Trophoblast cell (in vitro differentiated cells and primary cell): ENCODE measurements at regions not wholly inside any gene's neighbourhood (a gene's known extent, or its start where the extent isn't known, plus 50 kb on each side); places are given as distances from the start of the nearest gene placed in this dataset.

Experiments used
- DNase-seq, 2 donors: peaks; one replicate each; pipeline ENCODE4 v3.0.0-alpha.2; 2016
- H2AFZ ChIP-seq: 2 replicates; pipeline ENCODE4 v1.6.1; 2013; ENCODE audit warnings: low read length, moderate library complexity, mild to moderate bottlenecking; ENCODE audit not compliant: insufficient read depth, poor library complexity
- H2AK5ac ChIP-seq: 2 replicates; pipeline ENCODE4 v1.6.1; 2013; ENCODE audit warnings: mild to moderate bottlenecking, low read length
- H2BK120ac ChIP-seq: 2 replicates; pipeline ENCODE4 v1.6.1; 2013; ENCODE audit warnings: low read length, mild to moderate bottlenecking, moderate library complexity; ENCODE audit not compliant: insufficient read depth, poor library complexity
- H2BK12ac ChIP-seq: 2 replicates; pipeline ENCODE4 v1.6.1; 2013; ENCODE audit warnings: mild to moderate bottlenecking, low read length, moderate library complexity
- H2BK5ac ChIP-seq: 2 replicates; pipeline ENCODE4 v1.6.1; 2013; ENCODE audit warnings: low read length, low read depth, moderate library complexity, mild to moderate bottlenecking; ENCODE audit not compliant: poor library complexity
- H3K14ac ChIP-seq: 2 replicates; pipeline ENCODE4 v1.6.1; 2013; ENCODE audit warnings: mild to moderate bottlenecking, low read length
- H3K18ac ChIP-seq: 2 replicates; pipeline ENCODE4 v1.6.1; 2013; ENCODE audit warnings: mild to moderate bottlenecking, low read length
- H3K23ac ChIP-seq: 2 replicates; pipeline ENCODE4 v1.6.1; 2013; ENCODE audit warnings: low read length
- H3K27ac ChIP-seq: 2 replicates; pipeline ENCODE4 v1.5.1; 2013; ENCODE audit warnings: low read depth, mild to moderate bottlenecking, inconsistent platforms, low read length, moderate library complexity
- H3K27me3 ChIP-seq: 2 replicates; pipeline ENCODE4 v1.6.1; 2013; ENCODE audit warnings: inconsistent platforms, mild to moderate bottlenecking, low read length, moderate library complexity; ENCODE audit not compliant: insufficient read depth
- H3K36me3 ChIP-seq, 2 experiments: 1 replicate in 1 of 2; 2 replicates in 1 of 2; pipeline ENCODE4 v1.6.1; 2013; ENCODE audit warnings: low read length in 2 of 2, mild to moderate bottlenecking in 2 of 2, moderate library complexity in 1 of 2; ENCODE audit not compliant: insufficient read depth in 2 of 2, control insufficient read depth in 1 of 2
- H3K4ac ChIP-seq: 2 replicates; pipeline ENCODE4 v1.6.1; 2013; ENCODE audit warnings: low read depth, mild to moderate bottlenecking, low read length, moderate library complexity
- H3K4me1 ChIP-seq, 2 experiments: 1 replicate in 1 of 2; 2 replicates in 1 of 2; pipeline ENCODE4 v1.6.1; 2013; ENCODE audit warnings: low read length in 2 of 2, mild to moderate bottlenecking in 2 of 2, moderate library complexity in 1 of 2; ENCODE audit not compliant: insufficient read depth in 2 of 2, control insufficient read depth in 1 of 2
- H3K4me2 ChIP-seq: 2 replicates; pipeline ENCODE4 v1.6.1; 2013; ENCODE audit warnings: inconsistent platforms, mild to moderate bottlenecking, low read length, moderate library complexity
- H3K4me3 ChIP-seq: 2 replicates; pipeline ENCODE4 v1.5.1; 2013; ENCODE audit warnings: mild to moderate bottlenecking, low read depth, low read length, inconsistent platforms
- H3K79me1 ChIP-seq: one replicate; pipeline ENCODE4 v1.6.1; 2013; ENCODE audit warnings: low read length
- H3K79me2 ChIP-seq: 2 replicates; pipeline ENCODE4 v1.6.1; 2013; ENCODE audit warnings: low read length, mild to moderate bottlenecking; ENCODE audit not compliant: control insufficient read depth, insufficient read depth, poor library complexity
- H3K9ac ChIP-seq: 2 replicates; pipeline ENCODE4 v1.6.1; 2013; ENCODE audit warnings: mild to moderate bottlenecking, low read length
- H3K9me3 ChIP-seq: 2 replicates; pipeline ENCODE4 v1.6.1; 2013; ENCODE audit warnings: low read depth, mild to moderate bottlenecking, control low read depth, inconsistent platforms, low read length; ENCODE audit not compliant: insufficient read depth
- H4K12ac ChIP-seq: 2 replicates; pipeline ENCODE4 v1.6.1; 2013; ENCODE audit warnings: low read depth, mild to moderate bottlenecking, low read length, moderate library complexity
- H4K8ac ChIP-seq: 2 replicates; pipeline ENCODE4 v1.6.1; 2013; ENCODE audit warnings: low read depth, mild to moderate bottlenecking, low read length, moderate library complexity
- H4K91ac ChIP-seq: one replicate; pipeline ENCODE4 v1.6.1; 2013; ENCODE audit warnings: low read depth, mild to moderate bottlenecking, low read length, moderate library complexity
- WGBS: extraction: QIAGEN DNeasy Blood & Tissue Kit; methylation state at CpG from one replicate; pipeline ENCODE4 v1.1.7; 2013; ENCODE audit warnings: missing lambda C conversion rate; ENCODE audit not compliant: insufficient read length, insufficient coverage; ENCODE audit errors: extremely low coverage; 5-methylcytosine and 5-hydroxymethylcytosine counted together

DNA sequence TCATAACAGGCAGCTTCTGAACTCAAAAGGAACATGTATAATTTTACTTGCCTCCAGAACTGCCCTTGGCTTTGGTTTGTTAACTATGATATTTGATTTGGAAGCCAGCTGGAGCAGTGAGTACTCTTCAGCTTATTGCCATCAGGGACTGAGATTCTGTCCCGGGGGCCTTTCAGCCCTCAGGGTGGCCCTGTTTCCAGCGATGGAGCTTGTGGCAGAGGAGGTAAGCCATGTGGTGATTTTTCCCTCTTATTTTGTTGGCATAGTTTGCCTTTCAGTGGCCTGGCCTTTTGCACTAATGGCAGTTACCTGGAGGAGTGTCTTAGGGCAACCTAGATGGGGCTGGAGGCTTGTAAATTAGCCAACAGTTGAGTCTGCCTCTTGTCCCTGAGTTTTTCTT, 1955.0 kb upstream of the LRRTM1 start:
- Histone ChIP-seq H3K4ac (no peak overlapping the region), H4K8ac (no peak overlapping the region), H3K4me1 (no peaks in the 10 kb centered on the region), H3K79me1 (no peaks in the 10 kb centered on the region), H3K36me3 (no peaks in the 10 kb centered on the region), H2BK5ac (no peak overlapping the region), H3K9ac (no peak overlapping the region), H2BK120ac (no peak overlapping the region), H3K79me2 (no peaks in the 10 kb centered on the region), H3K14ac (no peak overlapping the region), H2BK12ac (no peak overlapping the region), H3K9me3 (no peaks in the 10 kb centered on the region), H4K12ac (no peak overlapping the region), H4K91ac (no peak overlapping the region), H3K18ac (no peak overlapping the region), H3K4me3 (no peak overlapping the region), H3K27me3 (no peaks in the 10 kb centered on the region), H3K23ac (no peak overlapping the region), H2AFZ (no peak overlapping the region), H2AK5ac (no peak overlapping the region), H3K27ac (no peak overlapping the region), H3K4me2 (no peak overlapping the region)
- WGBS: no CpG with 5 or more reads among the region's 2 CpGs
- DNase-seq: no peak

DNA sequence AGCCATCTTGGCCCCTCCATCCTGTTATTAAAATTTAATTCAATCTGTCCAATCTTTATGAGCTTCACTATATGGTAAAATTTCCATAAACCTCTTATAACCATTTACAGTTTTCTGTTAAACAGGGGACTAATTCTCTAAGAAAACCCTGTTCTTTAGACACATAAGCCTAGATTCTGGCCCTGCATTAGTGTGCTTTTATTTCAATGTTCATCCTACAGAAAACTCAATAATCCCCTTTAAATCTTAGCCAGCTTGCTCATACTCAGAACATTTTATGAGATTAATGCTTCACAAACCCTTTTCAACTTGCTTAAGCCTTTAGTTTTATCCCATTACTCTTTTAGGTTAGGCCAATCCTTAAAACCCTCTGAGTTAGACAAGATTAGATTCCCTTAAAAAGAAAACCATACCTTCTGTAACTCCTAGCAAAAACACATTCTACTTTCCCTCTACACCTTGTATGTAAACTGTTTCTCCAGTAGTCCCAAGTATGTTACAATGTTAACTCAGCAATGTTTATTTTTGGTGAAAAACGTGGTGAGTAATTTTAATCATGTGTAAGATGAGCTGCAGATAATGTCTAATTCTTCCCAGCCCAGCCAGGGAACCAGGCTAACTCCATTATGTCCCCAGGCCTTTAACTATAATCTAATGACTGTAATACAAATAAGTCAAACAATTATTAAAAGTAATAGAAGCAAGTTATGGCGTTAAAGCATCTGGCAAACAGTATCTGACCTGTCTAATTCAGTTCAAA, 1953.4 kb upstream of the LRRTM1 start:
- no peak overlapping the region for H3K18ac ChIP-seq
- no peak overlapping the region for H3K9ac ChIP-seq
- no peak overlapping the region for H3K4me2 ChIP-seq
- no peak overlapping the region for H3K23ac ChIP-seq
- H3K27ac ChIP-seq: no peak overlapping the region
- no peaks in the 10 kb centered on the region for H3K36me3 ChIP-seq
- H2BK12ac ChIP-seq: no peak overlapping the region
- no peak overlapping the region for H2BK5ac ChIP-seq
- no peak overlapping the region for H4K91ac ChIP-seq
- H3K4me1 ChIP-seq: no peaks in the 10 kb centered on the region
- no peak overlapping the region for H2AFZ ChIP-seq
- H4K12ac ChIP-seq: no peak overlapping the region
- no peak overlapping the region for H4K8ac ChIP-seq
- H3K4me3 ChIP-seq: no peak overlapping the region
- H2AK5ac ChIP-seq: no peak overlapping the region
- H3K9me3 ChIP-seq: no peaks in the 10 kb centered on the region
- no peak overlapping the region for H2BK120ac ChIP-seq
- WGBS: no CpG with 5 or more reads among the region's 2 CpGs
- H3K79me2 ChIP-seq: no peaks in the 10 kb centered on the region
- no peak for DNase-seq
- H3K79me1 ChIP-seq: no peaks in the 10 kb centered on the region
- H3K27me3 ChIP-seq: no peaks in the 10 kb centered on the region
- no peak overlapping the region for H3K4ac ChIP-seq
- H3K14ac ChIP-seq: no peak overlapping the region

DNA sequence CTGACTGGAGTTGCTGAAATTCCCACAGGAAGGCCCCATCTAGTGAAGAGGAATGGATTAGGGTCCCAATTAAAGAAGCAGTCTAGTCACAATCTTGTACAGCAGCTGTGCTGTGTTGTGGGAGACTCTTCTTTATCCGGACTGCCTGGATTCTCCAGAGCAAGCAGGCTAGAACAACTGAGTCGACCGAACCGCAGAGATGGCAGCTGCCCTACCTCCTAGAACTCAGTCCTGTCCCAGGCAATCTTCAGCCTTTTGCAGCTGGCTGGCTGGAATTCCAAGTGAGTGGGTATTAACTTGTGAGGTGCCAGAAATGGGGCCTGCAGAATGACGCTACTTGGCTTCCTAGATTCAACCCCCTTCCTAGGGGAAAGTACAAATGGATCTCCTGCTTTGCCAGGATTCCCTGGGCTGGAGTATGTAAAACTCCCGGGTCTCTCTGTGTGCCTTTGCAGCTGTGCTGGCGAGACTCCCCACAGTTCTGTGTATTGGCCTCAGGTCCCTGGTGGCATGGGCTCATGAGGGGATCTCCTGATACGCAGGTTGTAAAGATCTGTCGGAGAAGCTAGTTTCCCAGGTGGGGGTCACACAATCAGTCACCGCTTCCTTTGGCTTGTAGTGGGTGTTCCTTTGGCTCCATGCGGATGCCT, 1952.6 kb upstream of the LRRTM1 start:
- Histone ChIP-seq H2BK5ac (no peak overlapping the region), H3K9ac (no peak overlapping the region), H2AK5ac (no peak overlapping the region), H3K4me3 (no peak overlapping the region), H3K14ac (no peak overlapping the region), H4K12ac (no peak overlapping the region), H3K4me1 (no peaks in the 10 kb centered on the region), H3K27ac (no peak overlapping the region), H3K23ac (no peak overlapping the region), H3K4me2 (no peak overlapping the region), H3K79me1 (no peaks in the 10 kb centered on the region), H4K91ac (no peak overlapping the region), H3K36me3 (no peaks in the 10 kb centered on the region), H2BK120ac (no peak overlapping the region), H3K79me2 (no peaks in the 10 kb centered on the region), H3K18ac (no peak overlapping the region), H3K9me3 (no peaks in the 10 kb centered on the region), H4K8ac (no peak overlapping the region), H3K4ac (no peak overlapping the region), H2AFZ (no peak overlapping the region), H2BK12ac (no peak overlapping the region), H3K27me3 (no peaks in the 10 kb centered on the region)
- WGBS: no CpG with 5 or more reads among the region's 11 CpGs
- DNase-seq: no peak

DNA sequence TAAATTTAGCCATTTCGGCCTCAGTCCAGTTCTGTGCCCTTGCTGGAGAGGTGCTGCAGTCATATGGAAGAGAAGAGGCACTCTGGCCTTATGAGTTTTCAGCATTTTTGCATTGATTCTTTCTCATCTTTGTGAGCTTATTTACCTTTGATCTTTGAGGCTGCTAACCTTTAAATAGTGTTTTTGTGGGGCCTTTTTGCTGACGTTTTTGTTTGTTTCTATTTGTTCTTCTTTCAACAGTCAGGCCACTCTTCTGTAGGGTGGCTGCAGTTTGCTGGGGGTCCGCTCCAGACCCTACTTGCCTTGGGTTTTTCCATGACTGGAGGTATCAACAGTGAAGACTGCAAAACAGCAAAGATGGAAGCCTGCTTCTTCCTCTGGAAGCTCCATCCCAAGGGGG, 1951.7 kb upstream of the LRRTM1 start:
- no peak overlapping the region for H2AK5ac ChIP-seq
- no peak overlapping the region for H2AFZ ChIP-seq
- no peak overlapping the region for H4K12ac ChIP-seq
- no peaks in the 10 kb centered on the region for H3K27me3 ChIP-seq
- H3K4me1 ChIP-seq: no peaks in the 10 kb centered on the region
- H4K8ac ChIP-seq: no peak overlapping the region
- H4K91ac ChIP-seq: no peak overlapping the region
- H3K23ac ChIP-seq: no peak overlapping the region
- no CpG with 5 or more reads among the region's 3 CpGs for WGBS
- H3K79me1 ChIP-seq: no peaks in the 10 kb centered on the region
- DNase-seq: no peak
- H2BK120ac ChIP-seq: no peak overlapping the region
- H3K36me3 ChIP-seq: no peaks in the 10 kb centered on the region
- no peaks in the 10 kb centered on the region for H3K79me2 ChIP-seq
- no peak overlapping the region for H3K4me3 ChIP-seq
- no peak overlapping the region for H3K4ac ChIP-seq
- H3K27ac ChIP-seq: no peak overlapping the region
- no peak overlapping the region for H2BK12ac ChIP-seq
- no peak overlapping the region for H2BK5ac ChIP-seq
- no peak overlapping the region for H3K9ac ChIP-seq
- H3K4me2 ChIP-seq: no peak overlapping the region
- H3K14ac ChIP-seq: no peak overlapping the region
- no peak overlapping the region for H3K18ac ChIP-seq
- H3K9me3 ChIP-seq: no peaks in the 10 kb centered on the region
